ENCODE measurements at regions not wholly inside any gene's neighbourhood (a gene's known extent, or its start where the extent isn't known, plus 50 kb on each side); places are given as distances from the start of the nearest gene placed in this dataset.

DNA sequence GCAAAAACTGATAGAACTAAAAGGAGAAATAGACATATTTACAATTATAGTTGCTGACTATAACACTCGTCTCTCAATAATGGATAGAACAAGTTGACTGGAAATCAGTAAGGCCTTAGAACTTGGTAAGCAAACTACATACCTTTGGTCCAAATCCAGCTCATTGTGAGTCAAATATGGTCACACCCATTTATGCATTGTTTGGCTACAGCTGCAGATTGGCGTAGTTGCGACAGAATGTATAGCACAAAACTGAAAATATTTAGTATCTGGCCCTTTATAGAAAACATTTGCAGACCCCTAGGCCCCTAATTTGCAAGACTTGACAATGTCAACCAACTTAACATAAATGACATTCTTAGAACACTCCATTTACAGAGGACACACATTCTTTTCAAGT, 103.6 kb upstream of the EGR2 start:
- TF ChIP-seq RAD21 (IDR thresholded peaks at IDR 0.05; ENCODE audit: low read depth): no peak
- no peak for TF ChIP-seq CREB1 (IDR thresholded peaks at IDR 0.05; ENCODE audit: low read depth)
- TF ChIP-seq, protein P1, sequence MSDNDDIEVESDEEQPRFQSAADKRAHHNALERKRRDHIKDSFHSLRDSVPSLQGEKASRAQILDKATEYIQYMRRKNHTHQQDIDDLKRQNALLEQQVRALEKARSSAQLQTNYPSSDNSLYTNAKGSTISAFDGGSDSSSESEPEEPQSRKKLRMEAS (IDR thresholded peaks at IDR 0.05): no peak
- TF ChIP-seq TCF12 (IDR thresholded peaks at IDR 0.05; ENCODE audit: low read depth): no peak
- TF ChIP-seq, protein P2, sequence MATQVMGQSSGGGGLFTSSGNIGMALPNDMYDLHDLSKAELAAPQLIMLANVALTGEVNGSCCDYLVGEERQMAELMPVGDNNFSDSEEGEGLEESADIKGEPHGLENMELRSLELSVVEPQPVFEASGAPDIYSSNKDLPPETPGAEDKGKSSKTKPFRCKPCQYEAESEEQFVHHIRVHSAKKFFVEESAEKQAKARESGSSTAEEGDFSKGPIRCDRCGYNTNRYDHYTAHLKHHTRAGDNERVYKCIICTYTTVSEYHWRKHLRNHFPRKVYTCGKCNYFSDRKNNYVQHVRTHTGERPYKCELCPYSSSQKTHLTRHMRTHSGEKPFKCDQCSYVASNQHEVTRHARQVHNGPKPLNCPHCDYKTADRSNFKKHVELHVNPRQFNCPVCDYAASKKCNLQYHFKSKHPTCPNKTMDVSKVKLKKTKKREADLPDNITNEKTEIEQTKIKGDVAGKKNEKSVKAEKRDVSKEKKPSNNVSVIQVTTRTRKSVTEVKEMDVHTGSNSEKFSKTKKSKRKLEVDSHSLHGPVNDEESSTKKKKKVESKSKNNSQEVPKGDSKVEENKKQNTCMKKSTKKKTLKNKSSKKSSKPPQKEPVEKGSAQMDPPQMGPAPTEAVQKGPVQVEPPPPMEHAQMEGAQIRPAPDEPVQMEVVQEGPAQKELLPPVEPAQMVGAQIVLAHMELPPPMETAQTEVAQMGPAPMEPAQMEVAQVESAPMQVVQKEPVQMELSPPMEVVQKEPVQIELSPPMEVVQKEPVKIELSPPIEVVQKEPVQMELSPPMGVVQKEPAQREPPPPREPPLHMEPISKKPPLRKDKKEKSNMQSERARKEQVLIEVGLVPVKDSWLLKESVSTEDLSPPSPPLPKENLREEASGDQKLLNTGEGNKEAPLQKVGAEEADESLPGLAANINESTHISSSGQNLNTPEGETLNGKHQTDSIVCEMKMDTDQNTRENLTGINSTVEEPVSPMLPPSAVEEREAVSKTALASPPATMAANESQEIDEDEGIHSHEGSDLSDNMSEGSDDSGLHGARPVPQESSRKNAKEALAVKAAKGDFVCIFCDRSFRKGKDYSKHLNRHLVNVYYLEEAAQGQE (IDR thresholded peaks at IDR 0.05; ENCODE audit: low read depth): no peak
- TF ChIP-seq TAF1 (IDR thresholded peaks at IDR 0.05; ENCODE audit: low read depth): no peak
- no peak for TF ChIP-seq TEAD4 (IDR thresholded peaks at IDR 0.05)
- no peak for TF ChIP-seq FOXM1 (IDR thresholded peaks at IDR 0.05; ENCODE audit: borderline replicate concordance, low read depth)
- TF ChIP-seq EGR1 (IDR thresholded peaks at IDR 0.05): no peak
- TF ChIP-seq EP300 (IDR thresholded peaks at IDR 0.05; ENCODE audit: borderline replicate concordance): no peak
- TF ChIP-seq YY1 (IDR thresholded peaks at IDR 0.05; ENCODE audit: low read depth): no peak
- no peak for TF ChIP-seq NFIC (IDR thresholded peaks at IDR 0.05)
- no peak for TF ChIP-seq CEBPB (IDR thresholded peaks at IDR 0.05)
- no peak for TF ChIP-seq ZBTB7A (IDR thresholded peaks at IDR 0.05; ENCODE audit: low read depth)
- TF ChIP-seq, protein P3, sequence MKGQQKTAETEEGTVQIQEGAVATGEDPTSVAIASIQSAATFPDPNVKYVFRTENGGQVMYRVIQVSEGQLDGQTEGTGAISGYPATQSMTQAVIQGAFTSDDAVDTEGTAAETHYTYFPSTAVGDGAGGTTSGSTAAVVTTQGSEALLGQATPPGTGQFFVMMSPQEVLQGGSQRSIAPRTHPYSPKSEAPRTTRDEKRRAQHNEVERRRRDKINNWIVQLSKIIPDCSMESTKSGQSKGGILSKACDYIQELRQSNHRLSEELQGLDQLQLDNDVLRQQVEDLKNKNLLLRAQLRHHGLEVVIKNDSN (IDR thresholded peaks at IDR 0.05): no peak

DNA sequence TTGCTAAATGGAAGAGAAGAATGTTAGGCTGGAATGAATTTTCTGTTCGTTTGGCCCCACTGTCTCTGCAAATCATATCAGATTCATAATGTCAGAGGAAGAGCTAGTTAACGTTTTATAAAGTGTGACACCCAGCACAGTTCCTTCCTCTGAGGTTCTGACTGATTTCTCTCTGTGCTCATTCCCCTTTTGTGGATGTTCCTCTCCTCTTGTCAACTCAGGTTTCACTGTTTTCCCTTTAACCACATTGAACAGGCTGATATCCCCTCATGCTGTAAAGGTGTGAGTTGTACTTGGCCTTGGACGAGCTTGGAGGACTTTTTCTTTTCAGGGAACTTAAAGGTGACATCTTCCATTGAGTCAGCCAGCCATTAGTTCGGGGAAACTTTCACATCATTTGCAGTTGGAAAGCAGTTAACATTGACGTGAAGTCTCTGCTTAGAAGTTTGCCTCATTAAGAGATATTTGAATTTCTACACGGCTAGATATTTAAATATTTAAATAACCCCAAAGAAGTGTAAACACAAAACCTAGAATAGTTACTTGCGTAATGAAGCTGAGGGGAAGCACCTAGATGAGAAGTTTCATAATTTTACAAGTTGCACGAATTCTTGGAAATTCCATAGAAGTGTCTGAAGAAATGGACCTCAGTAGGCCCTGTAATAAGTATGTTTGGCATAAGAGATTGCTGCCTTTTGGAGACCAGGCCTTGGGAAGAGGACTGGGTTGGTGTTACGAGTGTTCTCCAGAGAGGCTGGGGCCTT, 101.5 kb upstream of the EGR2 start:
- TF ChIP-seq, protein P3 (IDR thresholded peaks at IDR 0.05): no peak
- TF ChIP-seq TAF1 (IDR thresholded peaks at IDR 0.05; ENCODE audit: low read depth) (no peak), ZBTB7A (IDR thresholded peaks at IDR 0.05; ENCODE audit: low read depth) (no peak), CREB1 (IDR thresholded peaks at IDR 0.05; ENCODE audit: low read depth) (no peak), CEBPB (IDR thresholded peaks at IDR 0.05) (no peak), NFIC (IDR thresholded peaks at IDR 0.05) (no peak), TCF12 (IDR thresholded peaks at IDR 0.05; ENCODE audit: low read depth) (no peak), EGR1 (IDR thresholded peaks at IDR 0.05) (no peak), EP300 (IDR thresholded peaks at IDR 0.05; ENCODE audit: borderline replicate concordance) (no peak), FOXM1 (IDR thresholded peaks at IDR 0.05; ENCODE audit: borderline replicate concordance, low read depth) (no peak)
- TF ChIP-seq, protein P1 (IDR thresholded peaks at IDR 0.05): no peak
- TF ChIP-seq, protein P2 (IDR thresholded peaks at IDR 0.05; ENCODE audit: low read depth): no peak

DNA sequence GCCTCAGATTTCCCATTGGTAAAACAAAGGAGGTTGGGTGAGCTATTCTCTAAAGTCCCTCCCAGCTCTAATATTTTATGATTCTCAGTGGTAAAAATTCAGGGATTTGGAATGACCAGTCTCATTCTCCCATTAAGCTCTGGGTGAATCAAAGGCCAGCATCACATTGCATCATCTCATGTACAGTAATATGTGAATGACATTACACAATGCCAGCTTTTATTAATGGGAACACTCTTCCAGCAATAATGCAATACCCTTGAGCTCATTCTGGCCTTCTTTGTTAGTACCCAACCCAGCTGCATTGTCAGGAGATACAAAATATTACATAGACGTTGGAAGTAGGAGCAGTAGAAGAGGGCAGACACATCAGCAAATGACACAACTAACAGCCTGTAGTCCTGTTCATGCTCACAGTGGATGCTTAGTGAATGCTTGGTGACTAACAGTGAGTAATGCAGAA, 100.0 kb upstream of the EGR2 start:
- TF ChIP-seq TCF12 (IDR thresholded peaks at IDR 0.05; ENCODE audit: low read depth): no peak
- TF ChIP-seq ZBTB7A (IDR thresholded peaks at IDR 0.05; ENCODE audit: low read depth): no peak
- TF ChIP-seq, protein P1 (IDR thresholded peaks at IDR 0.05): no peak
- TF ChIP-seq, protein P3 (IDR thresholded peaks at IDR 0.05): no peak
- no peak for TF ChIP-seq CEBPB (IDR thresholded peaks at IDR 0.05)
- no peak for TF ChIP-seq YY1 (IDR thresholded peaks at IDR 0.05; ENCODE audit: low read depth)
- TF ChIP-seq CREB1 (IDR thresholded peaks at IDR 0.05; ENCODE audit: low read depth): no peak
- TF ChIP-seq NFIC (IDR thresholded peaks at IDR 0.05): no peak
- no peak for TF ChIP-seq EP300 (IDR thresholded peaks at IDR 0.05; ENCODE audit: borderline replicate concordance)
- TF ChIP-seq RAD21 (IDR thresholded peaks at IDR 0.05; ENCODE audit: low read depth): no peak
- TF ChIP-seq EGR1 (IDR thresholded peaks at IDR 0.05): no peak
- TF ChIP-seq TAF1 (IDR thresholded peaks at IDR 0.05; ENCODE audit: low read depth): no peak
- TF ChIP-seq, protein P2 (IDR thresholded peaks at IDR 0.05; ENCODE audit: low read depth): no peak
- no peak for TF ChIP-seq TEAD4 (IDR thresholded peaks at IDR 0.05)
- TF ChIP-seq FOXM1 (IDR thresholded peaks at IDR 0.05; ENCODE audit: borderline replicate concordance, low read depth): no peak
